ENCODE measurements at regions not wholly inside any gene's neighbourhood (a gene's known extent, or its start where the extent isn't known, plus 50 kb on each side); places are given as distances from the start of the nearest gene placed in this dataset.

GRCh38 chr14:42569227-42569626, 962.6 kb downstream of the LRFN5 start:
- Histone ChIP-seq H3K27me3 (no peaks in the 10 kb centered on the region), H3K4me1 (no peaks in the 10 kb centered on the region), H3K9me3 (peaks cover 0 to 15% (median 3%) of the 10 kb centered on the region in 4 donors), H3K36me3 (no peaks in the 10 kb centered on the region), H3K4me3 (no peak overlapping the region), H3K27ac (no peak overlapping the region)
- no peak for TF ChIP-seq POLR2A (IDR thresholded peaks at IDR 0.05)
- no peak for TF ChIP-seq EP300 (IDR thresholded peaks at IDR 0.05)
- TF ChIP-seq, protein P1, sequence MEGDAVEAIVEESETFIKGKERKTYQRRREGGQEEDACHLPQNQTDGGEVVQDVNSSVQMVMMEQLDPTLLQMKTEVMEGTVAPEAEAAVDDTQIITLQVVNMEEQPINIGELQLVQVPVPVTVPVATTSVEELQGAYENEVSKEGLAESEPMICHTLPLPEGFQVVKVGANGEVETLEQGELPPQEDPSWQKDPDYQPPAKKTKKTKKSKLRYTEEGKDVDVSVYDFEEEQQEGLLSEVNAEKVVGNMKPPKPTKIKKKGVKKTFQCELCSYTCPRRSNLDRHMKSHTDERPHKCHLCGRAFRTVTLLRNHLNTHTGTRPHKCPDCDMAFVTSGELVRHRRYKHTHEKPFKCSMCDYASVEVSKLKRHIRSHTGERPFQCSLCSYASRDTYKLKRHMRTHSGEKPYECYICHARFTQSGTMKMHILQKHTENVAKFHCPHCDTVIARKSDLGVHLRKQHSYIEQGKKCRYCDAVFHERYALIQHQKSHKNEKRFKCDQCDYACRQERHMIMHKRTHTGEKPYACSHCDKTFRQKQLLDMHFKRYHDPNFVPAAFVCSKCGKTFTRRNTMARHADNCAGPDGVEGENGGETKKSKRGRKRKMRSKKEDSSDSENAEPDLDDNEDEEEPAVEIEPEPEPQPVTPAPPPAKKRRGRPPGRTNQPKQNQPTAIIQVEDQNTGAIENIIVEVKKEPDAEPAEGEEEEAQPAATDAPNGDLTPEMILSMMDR (IDR thresholded peaks at IDR 0.05): no peak
- no peak for DNase-seq (ENCODE audit: low spot score in 2 of 2)
- 82 to 83% methylated on average over 3 of the region's 3 CpGs for WGBS, 2 donors

DNA sequence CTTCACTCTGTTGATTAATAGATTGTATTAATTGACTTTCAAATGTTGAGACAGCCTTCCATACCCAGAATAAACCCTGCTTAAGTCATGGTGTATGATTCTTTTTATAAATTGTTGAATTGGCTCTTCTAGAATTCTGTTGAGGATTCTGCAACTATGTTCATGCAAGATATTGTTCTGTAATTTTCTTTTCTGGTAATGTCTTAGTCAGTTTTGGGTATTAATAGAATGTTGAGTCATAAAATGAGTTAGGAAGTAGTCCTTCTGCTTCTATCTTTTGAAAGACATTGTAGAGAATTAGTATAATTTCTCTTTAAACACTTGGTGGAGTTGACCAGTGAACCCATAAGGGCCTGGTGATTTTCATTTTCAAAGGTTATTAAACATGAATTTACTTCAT, 958.9 kb downstream of the LRFN5 start:
- no peaks in the 10 kb centered on the region for H3K36me3 ChIP-seq
- no peak overlapping the region for H3K27ac ChIP-seq
- no peaks in the 10 kb centered on the region for H3K27me3 ChIP-seq
- no peaks in the 10 kb centered on the region for H3K9me3 ChIP-seq
- H3K4me3 ChIP-seq: no peak overlapping the region
- TF ChIP-seq, protein P1 (IDR thresholded peaks at IDR 0.05): no peak
- TF ChIP-seq POLR2A (IDR thresholded peaks at IDR 0.05) (no peak), EP300 (IDR thresholded peaks at IDR 0.05) (no peak)
- no peak for DNase-seq (ENCODE audit: low spot score in 2 of 2)
- no peaks in the 10 kb centered on the region for H3K4me1 ChIP-seq

GRCh38 chr14:42563313-42563712, 956.6 kb downstream of the LRFN5 start:
- TF ChIP-seq, protein P1 (IDR thresholded peaks at IDR 0.05): no peak
- TF ChIP-seq EP300 (IDR thresholded peaks at IDR 0.05) (no peak), POLR2A (IDR thresholded peaks at IDR 0.05) (no peak)
- no peaks in the 10 kb centered on the region for H3K4me1 ChIP-seq
- no peak for DNase-seq (ENCODE audit: low spot score in 2 of 2)
- no peak overlapping the region for H3K4me3 ChIP-seq
- H3K36me3 ChIP-seq: no peaks in the 10 kb centered on the region
- no peaks in the 10 kb centered on the region for H3K27me3 ChIP-seq
- H3K27ac ChIP-seq: no peak overlapping the region
- no peaks in the 10 kb centered on the region for H3K9me3 ChIP-seq

DNA sequence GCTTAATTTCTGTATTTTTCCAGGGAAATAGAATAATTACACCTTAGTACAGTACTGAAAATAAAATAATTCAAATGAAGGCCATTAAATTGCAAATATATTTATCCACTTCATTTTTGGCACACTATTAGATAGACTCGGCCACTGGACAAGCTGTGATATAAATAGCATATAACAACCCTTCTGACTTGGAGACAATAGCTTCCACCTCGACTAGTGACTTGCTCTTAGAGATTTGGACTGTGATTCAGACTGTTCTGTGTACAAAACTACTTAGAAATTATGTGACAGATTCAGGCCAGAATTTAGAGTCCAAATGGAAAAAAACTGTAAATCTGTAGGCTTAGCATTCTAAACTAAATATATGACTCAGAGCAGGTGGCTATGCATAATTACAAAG, 949.9 kb downstream of the LRFN5 start:
- Histone ChIP-seq H3K27me3 (no peaks in the 10 kb centered on the region), H3K36me3 (no peaks in the 10 kb centered on the region), H3K9me3 (no peaks in the 10 kb centered on the region), H3K27ac (no peak overlapping the region), H3K4me3 (no peak overlapping the region), H3K4me1 (no peaks in the 10 kb centered on the region)
- 36 to 39% methylated on average over 2 of the region's 2 CpGs for WGBS, 2 donors
- no peak for DNase-seq (ENCODE audit: low spot score in 2 of 2)
- TF ChIP-seq POLR2A (IDR thresholded peaks at IDR 0.05) (no peak), EP300 (IDR thresholded peaks at IDR 0.05) (no peak)
- TF ChIP-seq, protein P1 (IDR thresholded peaks at IDR 0.05): no peak

GRCh38 chr14:42555365-42555764, 948.7 kb downstream of the LRFN5 start:
- DNase-seq (ENCODE audit: low spot score in 2 of 2): no peak
- 74 to 81% methylated on average over 2 of the region's 2 CpGs for WGBS, 2 donors

More at GRCh38 chr14:42555365-42555764, 948.7 kb downstream of the LRFN5 start:
- no peak for TF ChIP-seq EP300 (IDR thresholded peaks at IDR 0.05)
- TF ChIP-seq, protein P1 (IDR thresholded peaks at IDR 0.05): no peak
- no peak for TF ChIP-seq POLR2A (IDR thresholded peaks at IDR 0.05)
- no peaks in the 10 kb centered on the region for H3K36me3 ChIP-seq
- no peaks in the 10 kb centered on the region for H3K9me3 ChIP-seq
- H3K4me1 ChIP-seq: no peaks in the 10 kb centered on the region
- H3K27me3 ChIP-seq: no peaks in the 10 kb centered on the region
- no peak overlapping the region for H3K4me3 ChIP-seq
- H3K27ac ChIP-seq: no peak overlapping the region
